Stimulated activated CD4-positive, alpha-beta T cell treated with anti-CD3 and anti-CD28 coated beads, Interleukin-4, amount 100 ng/mL, for 1 hour (primary cell): ENCODE measurements at regions not wholly inside any gene's neighbourhood (a gene's known extent, or its start where the extent isn't known, plus 50 kb on each side); places are given as distances from the start of the nearest gene placed in this dataset.

Source experiments
- DNase-seq: peaks from one replicate; pipeline ENCODE4 v3.0.0-alpha.2; 2020

- DNase-seq, result no peak
Measured at GRCh38 chr1:200248541-200248940, 161.3 kb downstream of the ZNF281 start.

- no peak for DNase-seq
Measured at GRCh38 chr1:200247518-200247917, 162.3 kb downstream of the ZNF281 start.

- DNase-seq, result no peak
Measured at GRCh38 chr1:200245473-200245872, 164.4 kb downstream of the ZNF281 start.

GRCh38 chr1:200243042-200243437, 166.8 kb downstream of the ZNF281 start:
- no peak for DNase-seq

- DNase-seq, result no peak
Measured at GRCh38 chr1:200242110-200243041, 167.5 kb downstream of the ZNF281 start.

GRCh38 chr1:200240656-200241055, 169.2 kb downstream of the ZNF281 start:
- DNase-seq, result no peak

- DNase-seq, result no peak
Measured at GRCh38 chr1:200238311-200238710, 171.5 kb downstream of the ZNF281 start.

- DNase-seq, result no peak
Measured at GRCh38 chr1:200237066-200237465, 172.8 kb downstream of the ZNF281 start.

GRCh38 chr1:200234938-200235337, 174.9 kb downstream of the ZNF281 start:
- no peak for DNase-seq

- no peak for DNase-seq
Measured at GRCh38 chr1:200233393-200233792, 176.4 kb downstream of the ZNF281 start.

GRCh38 chr1:200231787-200232231, 178.0 kb downstream of the ZNF281 start:
- DNase-seq, result no peak

GRCh38 chr1:200230671-200231070, 179.2 kb downstream of the ZNF281 start:
- no peak for DNase-seq

GRCh38 chr1:200228486-200228885, 181.3 kb downstream of the ZNF281 start:
- DNase-seq, result no peak

- DNase-seq, result no peak
Measured at GRCh38 chr1:200228081-200228480, 181.8 kb downstream of the ZNF281 start.
